GM23338 (cell line): ENCODE measurements at regions not wholly inside any gene's neighbourhood (a gene's known extent, or its start where the extent isn't known, plus 50 kb on each side); places are given as distances from the start of the nearest gene placed in this dataset.

Source experiments
- ATAC-seq: fragments of 200-7000 bp; cut with Tn5 transposase; 3 replicates; pipeline ENCODE4 v1.9.1; 2020
- DNase-seq: peaks from one replicate; pipeline ENCODE4 v3.0.0-alpha.2; 2015; ENCODE audit warnings: low spot score
- H2AFZ ChIP-seq: fragments of 200-600 bp; sonication (generic); 2 replicates; pipeline ENCODE4 v1.8.0; 2016; ENCODE audit warnings: antibody characterized with exemption, mild to moderate bottlenecking, moderate library complexity
- H3F3A ChIP-seq: fragments of 200-600 bp; sonication (generic); replicated peaks from 2 replicates; pipeline ENCODE4 v1.8.0; 2017; ENCODE audit warnings: antibody characterized with exemption, mixed run types, low read depth
- H3K27ac ChIP-seq: fragments of 200-600 bp; sonication (generic); 2 replicates; pipeline ENCODE4 v1.6.1; 2016; ENCODE audit warnings: low read depth
- H3K27me3 ChIP-seq: fragments of 200-600 bp; sonication (generic); 2 replicates; pipeline ENCODE4 v1.8.0; 2016; ENCODE audit warnings: mild to moderate bottlenecking, mixed run types, moderate library complexity; ENCODE audit not compliant: insufficient read depth
- H3K36me3 ChIP-seq: fragments of 200-600 bp; sonication (generic); 2 replicates; pipeline ENCODE4 v1.8.0; 2016; ENCODE audit warnings: mild to moderate bottlenecking; ENCODE audit not compliant: insufficient read depth
- H3K4me1 ChIP-seq: fragments of 200-600 bp; sonication (generic); 2 replicates; pipeline ENCODE4 v1.8.0; 2016; ENCODE audit warnings: mild to moderate bottlenecking, moderate library complexity; ENCODE audit not compliant: insufficient read depth
- H3K4me2 ChIP-seq: fragments of 200-600 bp; sonication (generic); 2 replicates; pipeline ENCODE4 v1.7.1; 2017; ENCODE audit warnings: mixed run types
- H3K4me3 ChIP-seq: fragments of 200-600 bp; sonication (generic); 2 replicates; pipeline ENCODE4 v1.6.1; 2016; ENCODE audit warnings: mixed run types
- H3K79me2 ChIP-seq: fragments of 200-600 bp; sonication (generic); replicated peaks from 2 replicates; pipeline ENCODE4 v1.8.0; 2017; ENCODE audit warnings: mild to moderate bottlenecking; ENCODE audit not compliant: insufficient read depth
- H3K9me2 ChIP-seq: fragments of 200-600 bp; sonication (generic); 2 replicates; pipeline ENCODE4 v1.8.0; 2017; ENCODE audit not compliant: insufficient read depth
- H4K20me1 ChIP-seq: fragments of 200-600 bp; sonication (generic); replicated peaks from 2 replicates; pipeline ENCODE4 v1.8.0; 2017; ENCODE audit warnings: mild to moderate bottlenecking; ENCODE audit not compliant: insufficient read depth
- H3K27ac Mint-ChIP-seq: 2 replicates; pipeline ENCODE4 v1.8.0; 2020; ENCODE audit warnings: inconsistent platforms, mild to moderate bottlenecking, moderate library complexity, mixed read lengths
- H3K27me3 Mint-ChIP-seq: 3 replicates; pipeline ENCODE4 v1.8.0; 2022; ENCODE audit warnings: low read depth, mild to moderate bottlenecking, moderate library complexity, mixed read lengths, inconsistent platforms; ENCODE audit not compliant: insufficient read depth, poor library complexity
- H3K36me3 Mint-ChIP-seq: 3 replicates; pipeline ENCODE4 v1.8.0; 2021; ENCODE audit warnings: low read depth, mild to moderate bottlenecking, inconsistent platforms, moderate library complexity, mixed read lengths
- H3K4me1 Mint-ChIP-seq: 3 replicates; pipeline ENCODE4 v1.8.0; 2020; ENCODE audit warnings: mild to moderate bottlenecking, inconsistent platforms, mixed read lengths
- H3K4me3 Mint-ChIP-seq: 3 replicates; pipeline ENCODE4 v1.8.0; 2021; ENCODE audit warnings: moderate library complexity, mild to moderate bottlenecking, inconsistent platforms, mixed read lengths
- H3K9me3 Mint-ChIP-seq: 3 replicates; pipeline ENCODE4 v1.8.0; 2020; ENCODE audit warnings: moderate library complexity, mild to moderate bottlenecking, inconsistent platforms, mixed read lengths
- EZH2 ChIP-seq: fragments of 200-600 bp; sonication (generic); IDR thresholded peaks from one replicate; pipeline ENCODE4 v1.8.0; 2017; ENCODE audit warnings: antibody characterized with exemption, mild to moderate bottlenecking, low read depth; ENCODE audit not compliant: unreplicated experiment
- EZH2phosphoT487 ChIP-seq: fragments of 200-600 bp; sonication (generic); IDR thresholded peaks from one replicate; pipeline ENCODE4 v1.8.1; 2018; ENCODE audit warnings: antibody characterized with exemption; ENCODE audit not compliant: unreplicated experiment
- JUNB ChIP-seq: IDR thresholded peaks from one replicate; pipeline ENCODE4 v1.6.1; 2016; ENCODE audit warnings: antibody characterized with exemption; ENCODE audit not compliant: unreplicated experiment
- NANOG ChIP-seq: IDR thresholded peaks from 2 replicates; pipeline ENCODE4 v1.6.1; 2016; ENCODE audit warnings: antibody characterized with exemption, borderline replicate concordance
- POLR2AphosphoS5 ChIP-seq: IDR thresholded peaks from 2 replicates; pipeline ENCODE4 v1.6.1; 2016; ENCODE audit warnings: antibody characterized with exemption, low read depth
- REST ChIP-seq: IDR thresholded peaks from one replicate; pipeline ENCODE4 v1.6.1; 2018; ENCODE audit warnings: antibody characterized with exemption; ENCODE audit not compliant: unreplicated experiment
- STAT1 ChIP-seq: IDR thresholded peaks from one replicate; pipeline ENCODE4 v1.6.1; 2016; ENCODE audit warnings: antibody characterized with exemption; ENCODE audit not compliant: unreplicated experiment

GRCh38 chr18:42328931-42329330 is 373.9 kb downstream of the PIK3C3 start (continued):
- TF ChIP-seq REST, result no peak

- H3K27me3 ChIP-seq, result no peaks in the 10 kb centered on the region
- peaks cover 14% of the 10 kb centered on the region; the same call in 1 of the 2 replicates for H3K9me2 ChIP-seq
- no peaks in the 10 kb centered on the region; the same call in 1 of the 2 replicates for H3K36me3 ChIP-seq
- Mint-ChIP-seq H3K4me1 (peaks cover 7% of the 10 kb centered on the region; the same call in 2 of the 3 replicates), H3K27me3 (no peaks in the 10 kb centered on the region), H3K9me3 (peaks cover 9% of the 10 kb centered on the region; the same call in 2 of the 3 replicates), H3K36me3 (peaks cover 11% of the 10 kb centered on the region; the same call in 2 of the 3 replicates), H3K27ac (no peak overlapping the region), H3K4me3 (no peak overlapping the region)
- peak; percentile 2 for DNase-seq
- no peaks in the 10 kb centered on the region for H3F3A ChIP-seq
- no peak overlapping the region for H2AFZ ChIP-seq
- no peak overlapping the region for H3K27ac ChIP-seq
- no peak for TF ChIP-seq NANOG
- no peak for TF ChIP-seq STAT1
- TF ChIP-seq EZH2phosphoT487, result no peak
- no peak for TF ChIP-seq JUNB
- no peak overlapping the region for H3K4me3 ChIP-seq
- no peaks in the 10 kb centered on the region for H3K4me1 ChIP-seq
- ATAC-seq, result no peak
- H3K4me2 ChIP-seq, result no peak overlapping the region
- H3K79me2 ChIP-seq, result no peaks in the 10 kb centered on the region
- no peaks in the 10 kb centered on the region for H4K20me1 ChIP-seq
Observed at GRCh38 chr18:42330296-42330695, 375.3 kb downstream of the PIK3C3 start.

GRCh38 chr18:42333558-42333957 is 378.5 kb downstream of the PIK3C3 start:
- Histone ChIP-seq H3K79me2 (no peaks in the 10 kb centered on the region), H4K20me1 (no peaks in the 10 kb centered on the region), H2AFZ (no peak overlapping the region; the same call in 1 of the 2 replicates), H3F3A (no peaks in the 10 kb centered on the region), H3K4me1 (peaks cover 6% of the 10 kb centered on the region), H3K27ac (no peak overlapping the region), H3K4me2 (no peak overlapping the region), H3K27me3 (no peaks in the 10 kb centered on the region), H3K4me3 (no peak overlapping the region), H3K9me2 (peaks cover 14% of the 10 kb centered on the region), H3K36me3 (peaks cover 8% of the 10 kb centered on the region)
- no peak overlapping the region for H3K27ac Mint-ChIP-seq
- peaks cover 35% of the 10 kb centered on the region for H3K36me3 Mint-ChIP-seq
- H3K4me3 Mint-ChIP-seq, result no peak overlapping the region
- TF ChIP-seq EZH2 (no peak), POLR2AphosphoS5 (no peak), STAT1 (no peak)
- no peak for ATAC-seq
- peaks cover 35% of the 10 kb centered on the region for H3K9me3 Mint-ChIP-seq
- no peak for DNase-seq
- H3K27me3 Mint-ChIP-seq, result peaks cover 6% of the 10 kb centered on the region
- peaks cover 12% of the 10 kb centered on the region; the same call in 2 of the 3 replicates for H3K4me1 Mint-ChIP-seq
